GM23338 (cell line): ENCODE measurements at regions not wholly inside any gene's neighbourhood (a gene's known extent, or its start where the extent isn't known, plus 50 kb on each side); places are given as distances from the start of the nearest gene placed in this dataset.

Source experiments
- ATAC-seq: fragments of 200-7000 bp; cut with Tn5 transposase; 3 replicates; pipeline ENCODE4 v1.9.1; 2020
- DNase-seq: peaks from one replicate; pipeline ENCODE4 v3.0.0-alpha.2; 2015; ENCODE audit warnings: low spot score
- H2AFZ ChIP-seq: fragments of 200-600 bp; sonication (generic); 2 replicates; pipeline ENCODE4 v1.8.0; 2016; ENCODE audit warnings: antibody characterized with exemption, mild to moderate bottlenecking, moderate library complexity
- H3F3A ChIP-seq: fragments of 200-600 bp; sonication (generic); replicated peaks from 2 replicates; pipeline ENCODE4 v1.8.0; 2017; ENCODE audit warnings: antibody characterized with exemption, mixed run types, low read depth
- H3K27ac ChIP-seq: fragments of 200-600 bp; sonication (generic); 2 replicates; pipeline ENCODE4 v1.6.1; 2016; ENCODE audit warnings: low read depth
- H3K27me3 ChIP-seq: fragments of 200-600 bp; sonication (generic); 2 replicates; pipeline ENCODE4 v1.8.0; 2016; ENCODE audit warnings: mild to moderate bottlenecking, mixed run types, moderate library complexity; ENCODE audit not compliant: insufficient read depth
- H3K36me3 ChIP-seq: fragments of 200-600 bp; sonication (generic); 2 replicates; pipeline ENCODE4 v1.8.0; 2016; ENCODE audit warnings: mild to moderate bottlenecking; ENCODE audit not compliant: insufficient read depth
- H3K4me1 ChIP-seq: fragments of 200-600 bp; sonication (generic); 2 replicates; pipeline ENCODE4 v1.8.0; 2016; ENCODE audit warnings: mild to moderate bottlenecking, moderate library complexity; ENCODE audit not compliant: insufficient read depth
- H3K4me2 ChIP-seq: fragments of 200-600 bp; sonication (generic); 2 replicates; pipeline ENCODE4 v1.7.1; 2017; ENCODE audit warnings: mixed run types
- H3K4me3 ChIP-seq: fragments of 200-600 bp; sonication (generic); 2 replicates; pipeline ENCODE4 v1.6.1; 2016; ENCODE audit warnings: mixed run types
- H3K79me2 ChIP-seq: fragments of 200-600 bp; sonication (generic); replicated peaks from 2 replicates; pipeline ENCODE4 v1.8.0; 2017; ENCODE audit warnings: mild to moderate bottlenecking; ENCODE audit not compliant: insufficient read depth
- H3K9me2 ChIP-seq: fragments of 200-600 bp; sonication (generic); 2 replicates; pipeline ENCODE4 v1.8.0; 2017; ENCODE audit not compliant: insufficient read depth
- H4K20me1 ChIP-seq: fragments of 200-600 bp; sonication (generic); replicated peaks from 2 replicates; pipeline ENCODE4 v1.8.0; 2017; ENCODE audit warnings: mild to moderate bottlenecking; ENCODE audit not compliant: insufficient read depth
- H3K27ac Mint-ChIP-seq: 2 replicates; pipeline ENCODE4 v1.8.0; 2020; ENCODE audit warnings: inconsistent platforms, mild to moderate bottlenecking, moderate library complexity, mixed read lengths
- H3K27me3 Mint-ChIP-seq: 3 replicates; pipeline ENCODE4 v1.8.0; 2022; ENCODE audit warnings: low read depth, mild to moderate bottlenecking, moderate library complexity, mixed read lengths, inconsistent platforms; ENCODE audit not compliant: insufficient read depth, poor library complexity
- H3K36me3 Mint-ChIP-seq: 3 replicates; pipeline ENCODE4 v1.8.0; 2021; ENCODE audit warnings: low read depth, mild to moderate bottlenecking, inconsistent platforms, moderate library complexity, mixed read lengths
- H3K4me1 Mint-ChIP-seq: 3 replicates; pipeline ENCODE4 v1.8.0; 2020; ENCODE audit warnings: mild to moderate bottlenecking, inconsistent platforms, mixed read lengths
- H3K4me3 Mint-ChIP-seq: 3 replicates; pipeline ENCODE4 v1.8.0; 2021; ENCODE audit warnings: moderate library complexity, mild to moderate bottlenecking, inconsistent platforms, mixed read lengths
- H3K9me3 Mint-ChIP-seq: 3 replicates; pipeline ENCODE4 v1.8.0; 2020; ENCODE audit warnings: moderate library complexity, mild to moderate bottlenecking, inconsistent platforms, mixed read lengths
- CREB1 ChIP-seq: fragments of 250-450 bp; sonication (Bioruptor Pico); IDR thresholded peaks from 2 replicates; pipeline ENCODE4 v1.5.0; 2020; ENCODE audit warnings: low read depth, mild to moderate bottlenecking, moderate library complexity
- ETS1 ChIP-seq: IDR thresholded peaks from 2 replicates; pipeline ENCODE4 v1.6.1; 2016; ENCODE audit warnings: antibody characterized with exemption
- EZH2phosphoT487 ChIP-seq: fragments of 200-600 bp; sonication (generic); IDR thresholded peaks from one replicate; pipeline ENCODE4 v1.8.1; 2018; ENCODE audit warnings: antibody characterized with exemption; ENCODE audit not compliant: unreplicated experiment
- NANOG ChIP-seq: IDR thresholded peaks from 2 replicates; pipeline ENCODE4 v1.6.1; 2016; ENCODE audit warnings: antibody characterized with exemption, borderline replicate concordance
- REST ChIP-seq: IDR thresholded peaks from one replicate; pipeline ENCODE4 v1.6.1; 2018; ENCODE audit warnings: antibody characterized with exemption; ENCODE audit not compliant: unreplicated experiment
- ZNF331 ChIP-seq: fragments of 250-450 bp; sonication (Bioruptor Pico); IDR thresholded peaks from 2 replicates; pipeline ENCODE4 v1.5.0; 2020; ENCODE audit warnings: low read depth, mild to moderate bottlenecking, moderate library complexity
- TF ChIP-seq, protein P1 (sequence below), 2 experiments: fragments of 200-600 bp in 1 of 2; sonication (generic) in 1 of 2; conservative IDR thresholded peaks; 2 replicates each; pipeline versions ENCODE4 v1.5.1 to v1.6.1; 2016 to 2017; ENCODE audit warnings: antibody characterized with exemption in 2 of 2, low read depth in 2 of 2, mild to moderate bottlenecking in 2 of 2, moderate library complexity in 1 of 2

DNA sequence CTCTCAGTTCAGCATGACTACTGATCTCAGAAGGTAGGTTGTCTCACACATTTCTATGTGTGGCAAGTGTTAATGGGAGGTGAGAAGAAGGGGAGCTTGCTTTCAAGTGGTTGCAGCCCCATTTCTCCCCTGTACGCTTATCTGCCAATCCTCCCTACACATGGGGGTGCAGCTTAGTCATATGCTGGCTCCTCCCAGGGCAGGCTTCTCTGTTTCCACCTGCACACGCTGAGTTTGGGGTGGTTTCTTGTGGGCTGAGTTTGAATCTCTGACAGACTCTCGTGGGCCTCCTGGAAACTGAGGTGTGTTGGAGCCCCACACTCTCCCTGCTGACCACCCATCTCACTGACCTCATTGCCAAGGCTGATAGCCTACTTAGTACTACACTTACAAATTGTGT is 435.8 kb upstream of the MTPN start:
- Histone ChIP-seq H3K4me3 (no peak overlapping the region), H3F3A (no peaks in the 10 kb centered on the region), H3K9me2 (no peaks in the 10 kb centered on the region), H4K20me1 (no peaks in the 10 kb centered on the region), H3K27ac (no peak overlapping the region), H3K27me3 (no peaks in the 10 kb centered on the region), H3K36me3 (no peaks in the 10 kb centered on the region), H2AFZ (no peak overlapping the region), H3K79me2 (no peaks in the 10 kb centered on the region), H3K4me2 (no peak overlapping the region), H3K4me1 (no peaks in the 10 kb centered on the region)
- TF ChIP-seq ZNF331: no peak
- TF ChIP-seq ETS1: no peak
- TF ChIP-seq EZH2phosphoT487: no peak
- no peak for TF ChIP-seq NANOG
- H3K27ac Mint-ChIP-seq: no peak overlapping the region
- H3K4me1 Mint-ChIP-seq: peaks cover 2% of the 10 kb centered on the region; the same call in 1 of the 3 replicates
- no peaks in the 10 kb centered on the region for H3K9me3 Mint-ChIP-seq
- no peaks in the 10 kb centered on the region for H3K27me3 Mint-ChIP-seq
- H3K36me3 Mint-ChIP-seq: no peaks in the 10 kb centered on the region
- H3K4me3 Mint-ChIP-seq: no peak overlapping the region
- ATAC-seq (no peak), DNase-seq (no peak)

- H3K27ac ChIP-seq: no peak overlapping the region
- peak; percentile 88 for DNase-seq
- H3K4me3 Mint-ChIP-seq: peak overlapping the region; percentile 69
- H3K79me2 ChIP-seq: no peaks in the 10 kb centered on the region
- no peaks in the 10 kb centered on the region for H3K9me3 Mint-ChIP-seq
- H3K27me3 Mint-ChIP-seq: peaks cover 6% of the 10 kb centered on the region
- peak overlapping the region; percentile 59; the same call in 1 of the 2 replicates for H3K4me2 ChIP-seq
- H4K20me1 ChIP-seq: no peaks in the 10 kb centered on the region
- H3K27me3 ChIP-seq: peaks cover 15% of the 10 kb centered on the region
- H3K4me1 ChIP-seq: no peaks in the 10 kb centered on the region
- peak overlapping the region; percentile 83; the same call in 1 of the 2 replicates for H2AFZ ChIP-seq
- peak overlapping the region; percentile 39; the same call in 1 of the 2 replicates for H3K4me3 ChIP-seq
- H3K36me3 Mint-ChIP-seq: no peaks in the 10 kb centered on the region
- peaks cover 17% of the 10 kb centered on the region for H3K4me1 Mint-ChIP-seq
- no peaks in the 10 kb centered on the region for H3F3A ChIP-seq
- H3K27ac Mint-ChIP-seq: no peak overlapping the region; the same call in 1 of the 2 replicates
- TF ChIP-seq ETS1 (no peak), CREB1 (CRISPR knock-in tag) (0 out of 2 replicates have a peak, but pooled peaks have one; percentile 22), REST (no peak)
- TF ChIP-seq, protein P1, sequence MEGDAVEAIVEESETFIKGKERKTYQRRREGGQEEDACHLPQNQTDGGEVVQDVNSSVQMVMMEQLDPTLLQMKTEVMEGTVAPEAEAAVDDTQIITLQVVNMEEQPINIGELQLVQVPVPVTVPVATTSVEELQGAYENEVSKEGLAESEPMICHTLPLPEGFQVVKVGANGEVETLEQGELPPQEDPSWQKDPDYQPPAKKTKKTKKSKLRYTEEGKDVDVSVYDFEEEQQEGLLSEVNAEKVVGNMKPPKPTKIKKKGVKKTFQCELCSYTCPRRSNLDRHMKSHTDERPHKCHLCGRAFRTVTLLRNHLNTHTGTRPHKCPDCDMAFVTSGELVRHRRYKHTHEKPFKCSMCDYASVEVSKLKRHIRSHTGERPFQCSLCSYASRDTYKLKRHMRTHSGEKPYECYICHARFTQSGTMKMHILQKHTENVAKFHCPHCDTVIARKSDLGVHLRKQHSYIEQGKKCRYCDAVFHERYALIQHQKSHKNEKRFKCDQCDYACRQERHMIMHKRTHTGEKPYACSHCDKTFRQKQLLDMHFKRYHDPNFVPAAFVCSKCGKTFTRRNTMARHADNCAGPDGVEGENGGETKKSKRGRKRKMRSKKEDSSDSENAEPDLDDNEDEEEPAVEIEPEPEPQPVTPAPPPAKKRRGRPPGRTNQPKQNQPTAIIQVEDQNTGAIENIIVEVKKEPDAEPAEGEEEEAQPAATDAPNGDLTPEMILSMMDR (conservative IDR thresholded peaks at IDR 0.05; ENCODE audit: low read depth in 2 of 2): peak; percentile 77 to 85
- no peaks in the 10 kb centered on the region for H3K9me2 ChIP-seq
- H3K36me3 ChIP-seq: no peaks in the 10 kb centered on the region
- peak; percentile 96 for ATAC-seq
Observed at GRCh38 chr7:136405931-136406777, 429.0 kb upstream of the MTPN start.
